Heart left ventricle (tissue), 13 donors: ENCODE measurements at regions not wholly inside any gene's neighbourhood (a gene's known extent, or its start where the extent isn't known, plus 50 kb on each side); places are given as distances from the start of the nearest gene placed in this dataset.

Source experiments
- CTCF ChIP-seq, 12 donors: fragments of 200-600 bp; sonication (generic) in 4 of 12; IDR thresholded peaks; one replicate each; pipeline versions ENCODE4 v1.5.0 to v1.8.0; 2018 to 2022; ENCODE audit warnings: antibody characterized with exemption in 12 of 12, mild to moderate bottlenecking in 5 of 12
- POLR2A ChIP-seq, 2 donors: fragments of 450-650 bp; IDR thresholded peaks; one replicate each; pipeline ENCODE4 v1.6.1; 2017; ENCODE audit warnings: antibody characterized with exemption in 2 of 2, mild to moderate bottlenecking in 2 of 2, moderate library complexity in 2 of 2
- donor health status: ischemic (EF 13 %, LVEDD 7.1; RV severe dilation, severe dysfunction).
- donor health status: DM: no; HTN: yes; CAD: no.
- donor health status: DM: no; HTN: no; CAD: no.
- donor health status: ischemic (EF 25% LVEDD 6.9; RV normal size, moderate dysfunction).
- donor health status: ischemic (EF 25% LVEDD 5.7; RV mildly dilated, moderate dysfunction).
- donor health status: ischemic (EF 35%, LVEDD 5.7; RV mildly dilated, moderate dysfunction).
- donor health status: nonischemic (EF 11% LVEDD 7.7; RV severe dilation, severe dysfunction).
- donor health status: DM: yes; HTN: yes; CAD: no.
- donor health status: PGD.
- donor health status: ischemic (EF 29% LVEDD 5.4; RV normal size, mild dysfunction).
- donor health status: nonischemic (EF 23%, LVEDD 6.1; RV moderate dilation, normal function).

- TF ChIP-seq CTCF (IDR thresholded peaks at IDR 0.05), result no peak
- TF ChIP-seq POLR2A (IDR thresholded peaks at IDR 0.05), result no peak
Observed at GRCh38 chr7:19333706-19334105, 188.5 kb upstream of the FERD3L start.
